Endothelial cell of umbilical vein (primary cell): ENCODE measurements at regions not wholly inside any gene's neighbourhood (a gene's known extent, or its start where the extent isn't known, plus 50 kb on each side); places are given as distances from the start of the nearest gene placed in this dataset.

ENCODE experiments used
- BruUV-seq: library from RNA; stranded (reverse); fragments of 400-500 nt; replicated peaks from 2 replicates; lab custom pipeline; 2021; lab: Mats Ljungman, UMichigan
- CTCF ChIA-PET: fragments of 300-600, 350-600 bp; sonication (Branson Sonifier 250); formaldehyde crosslinking; loops from one replicate; lab custom pipeline; 2021; ENCODE audit warnings: antibody characterized with exemption, inconsistent platforms; lab: Charles Lee
- POLR2A ChIA-PET: fragments of 300-600, 350-600 bp; sonication (Branson Sonifier 250); formaldehyde crosslinking; loops from one replicate; lab custom pipeline; 2021; ENCODE audit warnings: antibody characterized with exemption, inconsistent platforms; lab: Charles Lee
- DNase-seq: peaks from one replicate; pipeline ENCODE4 v3.0.0-alpha.2; 2011; ENCODE audit warnings: low read depth, low spot score
- FAIRE-seq: peaks from 2 replicates; lab custom pipeline; 2011; peaks lifted over from hg19 to GRCh38; lab: Jason Lieb, UNC
- H2AFZ ChIP-seq: 2 replicates; pipeline ENCODE4 v1.6.0; 2012; ENCODE audit warnings: low read depth, low read length, control low read depth, inconsistent platforms
- H3K27ac ChIP-seq: 2 replicates; pipeline ENCODE4 v1.5.1; 2011; ENCODE audit warnings: low read depth, mild to moderate bottlenecking, control low read depth, low read length, moderate library complexity; ENCODE audit not compliant: insufficient read depth
- H3K27me3 ChIP-seq, 2 experiments: 2 replicates each; pipeline versions ENCODE4 v1.6.0 to v1.6.1; 2011; ENCODE audit warnings: low read length in 2 of 2, mixed read lengths in 1 of 2; ENCODE audit not compliant: control insufficient read depth in 2 of 2, insufficient read depth in 2 of 2
- H3K36me3 ChIP-seq, 2 experiments: 2 replicates in 1 of 2; 3 replicates in 1 of 2; pipeline ENCODE4 v1.5.1; 2011; ENCODE audit warnings: low read length in 2 of 2, mild to moderate bottlenecking in 1 of 2, moderate library complexity in 1 of 2; ENCODE audit not compliant: control insufficient read depth in 2 of 2, insufficient read depth in 2 of 2; ENCODE audit errors: extremely low read depth in 1 of 2
- H3K4me1 ChIP-seq: 3 replicates; pipeline ENCODE4 v1.5.1; 2011; ENCODE audit warnings: mild to moderate bottlenecking, low read length; ENCODE audit not compliant: control insufficient read depth, insufficient read depth; ENCODE audit errors: extremely low read depth
- H3K4me2 ChIP-seq: 2 replicates; pipeline ENCODE4 v1.6.1; 2011; ENCODE audit warnings: low read length, control low read depth, mixed read lengths; ENCODE audit not compliant: insufficient read depth
- H3K4me3 ChIP-seq, 3 experiments: fragments of 200-600 bp in 1 of 3; sonication (generic), shearing (Covaris generic) in 1 of 3; replicated peaks in 1 of 3; 2 replicates each; pipeline ENCODE4 v1.5.1; 2011 to 2016; ENCODE audit warnings: control low read depth in 3 of 3, low read length in 3 of 3, mild to moderate bottlenecking in 2 of 3, inconsistent platforms in 1 of 3, low read depth in 1 of 3, moderate library complexity in 1 of 3; ENCODE audit not compliant: insufficient read depth in 1 of 3
- H3K79me2 ChIP-seq: 2 replicates; pipeline ENCODE4 v1.6.0; 2012; ENCODE audit warnings: low read length, inconsistent platforms; ENCODE audit not compliant: control insufficient read depth, insufficient read depth
- H3K9ac ChIP-seq: replicated peaks from 2 replicates; pipeline ENCODE3; 2011; ENCODE audit warnings: low read length, control low read depth; ENCODE audit not compliant: insufficient read depth; ENCODE audit errors: extremely low read depth
- H3K9me1 ChIP-seq: replicated peaks from 3 replicates; pipeline ENCODE4 v1.6.0; 2011; ENCODE audit warnings: mild to moderate bottlenecking, low read length; ENCODE audit not compliant: control insufficient read depth, insufficient read depth; ENCODE audit errors: extremely low read depth
- H3K9me3 ChIP-seq: replicated peaks from 2 replicates; pipeline ENCODE4 v1.5.1; 2012; ENCODE audit warnings: low read length, inconsistent platforms; ENCODE audit not compliant: control insufficient read depth, insufficient read depth
- H4K20me1 ChIP-seq: replicated peaks from 2 replicates; pipeline ENCODE3; 2011; ENCODE audit warnings: mild to moderate bottlenecking, low read length; ENCODE audit not compliant: control insufficient read depth, insufficient read depth; ENCODE audit errors: extremely low read depth
- CTCF ChIP-seq, 2 donors: IDR thresholded peaks; 1 replicate in 1 of 2; 2 replicates in 1 of 2; pipeline ENCODE4 v1.5.1; 2011; ENCODE audit warnings: low read length in 2 of 2, mild to moderate bottlenecking in 2 of 2, moderate library complexity in 2 of 2, control low read depth in 1 of 2, inconsistent platforms in 1 of 2, low read depth in 1 of 2; ENCODE audit not compliant: insufficient read depth in 1 of 2; ENCODE audit errors: extremely low read depth in 1 of 2
- EZH2 ChIP-seq: IDR thresholded peaks from 2 replicates; pipeline ENCODE4 v1.6.1; 2012; ENCODE audit warnings: borderline replicate concordance, low read depth, mild to moderate bottlenecking, moderate library complexity, low read length, inconsistent platforms; ENCODE audit not compliant: severe bottlenecking
- FOS ChIP-seq: IDR thresholded peaks from 2 replicates; pipeline ENCODE4 v1.6.1; 2011; ENCODE audit warnings: mild to moderate bottlenecking, low read length, moderate library complexity, borderline replicate concordance; ENCODE audit not compliant: insufficient read depth
- GATA2 ChIP-seq: IDR thresholded peaks from 2 replicates; pipeline ENCODE4 v1.7.0; 2011; ENCODE audit warnings: low read depth, mild to moderate bottlenecking, moderate library complexity, mixed read lengths, low read length; ENCODE audit not compliant: insufficient read length, insufficient read depth
- JUN ChIP-seq: IDR thresholded peaks from 2 replicates; pipeline ENCODE4 v1.6.1; 2011; ENCODE audit warnings: borderline replicate concordance, low read depth; ENCODE audit not compliant: insufficient read length, insufficient read depth
- MAX ChIP-seq: IDR thresholded peaks from 2 replicates; pipeline ENCODE4 v1.6.1; 2011; ENCODE audit not compliant: insufficient read depth, insufficient read length
- MYC ChIP-seq: IDR thresholded peaks from one replicate; pipeline ENCODE4 v1.6.1; 2011; ENCODE audit warnings: mild to moderate bottlenecking, low read depth, low read length
- POLR2A ChIP-seq: IDR thresholded peaks from 2 replicates; pipeline ENCODE4 v1.6.1; 2012; ENCODE audit warnings: low read depth, mild to moderate bottlenecking, control low read depth, low read length
- POLR2AphosphoS5 ChIP-seq: IDR thresholded peaks from 2 replicates; pipeline ENCODE4 v1.6.1; 2012; ENCODE audit warnings: low read depth, mild to moderate bottlenecking, control low read depth, low read length, moderate library complexity; ENCODE audit not compliant: insufficient read depth
- dilution Hi-C: fragments of 300-500 bp; cut with MboI; formaldehyde crosslinking; loops from one replicate; pipeline ENCODE4 v1.15.0; 2019; ENCODE audit warnings: low sequenced_read_pairs; ENCODE audit not compliant: extremely low pct_ligation_motif_present
- intact Hi-C: fragments of 100-400 bp; cut with micrococcal nuclease; formaldehyde crosslinking; loops from one replicate; pipeline ENCODE4 v1.10.0; 2022

GRCh38 chr1:181951213-181951612 is 110.3 kb downstream of the ZNF648 start:
- intact Hi-C loops (no loop called here), dilution Hi-C loops (no loop called here)
- Histone ChIP-seq H3K9me1 (no peaks in the 10 kb centered on the region), H2AFZ (no peak overlapping the region), H3K79me2 (no peaks in the 10 kb centered on the region), H3K9me3 (no peaks in the 10 kb centered on the region), H3K36me3 (no peaks in the 10 kb centered on the region), H3K9ac (no peak overlapping the region), H3K4me2 (no peak overlapping the region), H4K20me1 (no peaks in the 10 kb centered on the region), H3K27ac (no peak overlapping the region), H3K27me3 (no peaks in the 10 kb centered on the region), H3K4me3 (no peak overlapping the region), H3K4me1 (no peaks in the 10 kb centered on the region)
- no TSS peak for BruUV-seq
- CTCF ChIA-PET: no interaction called here
- POLR2A ChIA-PET: no interaction called here
- DNase-seq (no peak), FAIRE-seq (no peak)
- no peak for TF ChIP-seq POLR2AphosphoS5
- no peak for TF ChIP-seq MAX
- no peak for TF ChIP-seq FOS
- TF ChIP-seq JUN: no peak
- TF ChIP-seq CTCF (IDR thresholded peaks at IDR 0.05; ENCODE audit: extremely low read depth in 1 of 2, insufficient read depth in 1 of 2, low read depth in 1 of 2, low read length in 2 of 2): no peak
- TF ChIP-seq MYC: no peak
- TF ChIP-seq GATA2: no peak
- TF ChIP-seq EZH2: no peak
- TF ChIP-seq POLR2A: no peak
